GM23338 (cell line): ENCODE measurements at regions not wholly inside any gene's neighbourhood (a gene's known extent, or its start where the extent isn't known, plus 50 kb on each side); places are given as distances from the start of the nearest gene placed in this dataset.
A peak's percentile ranks its signal among the peaks of the same experiment; 100 is the strongest.

Experiments used
- ATAC-seq: fragments of 200-7000 bp; cut with Tn5 transposase; 3 replicates; pipeline ENCODE4 v1.9.1; 2020
- DNase-seq: peaks from one replicate; pipeline ENCODE4 v3.0.0-alpha.2; 2015; ENCODE audit warnings: low spot score
- H2AFZ ChIP-seq: fragments of 200-600 bp; sonication (generic); 2 replicates; pipeline ENCODE4 v1.8.0; 2016; ENCODE audit warnings: antibody characterized with exemption, mild to moderate bottlenecking, moderate library complexity
- H3F3A ChIP-seq: fragments of 200-600 bp; sonication (generic); replicated peaks from 2 replicates; pipeline ENCODE4 v1.8.0; 2017; ENCODE audit warnings: antibody characterized with exemption, mixed run types, low read depth
- H3K27ac ChIP-seq: fragments of 200-600 bp; sonication (generic); 2 replicates; pipeline ENCODE4 v1.6.1; 2016; ENCODE audit warnings: low read depth
- H3K27me3 ChIP-seq: fragments of 200-600 bp; sonication (generic); 2 replicates; pipeline ENCODE4 v1.8.0; 2016; ENCODE audit warnings: mild to moderate bottlenecking, mixed run types, moderate library complexity; ENCODE audit not compliant: insufficient read depth
- H3K36me3 ChIP-seq: fragments of 200-600 bp; sonication (generic); 2 replicates; pipeline ENCODE4 v1.8.0; 2016; ENCODE audit warnings: mild to moderate bottlenecking; ENCODE audit not compliant: insufficient read depth
- H3K4me1 ChIP-seq: fragments of 200-600 bp; sonication (generic); 2 replicates; pipeline ENCODE4 v1.8.0; 2016; ENCODE audit warnings: mild to moderate bottlenecking, moderate library complexity; ENCODE audit not compliant: insufficient read depth
- H3K4me2 ChIP-seq: fragments of 200-600 bp; sonication (generic); 2 replicates; pipeline ENCODE4 v1.7.1; 2017; ENCODE audit warnings: mixed run types
- H3K4me3 ChIP-seq: fragments of 200-600 bp; sonication (generic); 2 replicates; pipeline ENCODE4 v1.6.1; 2016; ENCODE audit warnings: mixed run types
- H3K79me2 ChIP-seq: fragments of 200-600 bp; sonication (generic); replicated peaks from 2 replicates; pipeline ENCODE4 v1.8.0; 2017; ENCODE audit warnings: mild to moderate bottlenecking; ENCODE audit not compliant: insufficient read depth
- H3K9me2 ChIP-seq: fragments of 200-600 bp; sonication (generic); 2 replicates; pipeline ENCODE4 v1.8.0; 2017; ENCODE audit not compliant: insufficient read depth
- H4K20me1 ChIP-seq: fragments of 200-600 bp; sonication (generic); replicated peaks from 2 replicates; pipeline ENCODE4 v1.8.0; 2017; ENCODE audit warnings: mild to moderate bottlenecking; ENCODE audit not compliant: insufficient read depth
- H3K27ac Mint-ChIP-seq: 2 replicates; pipeline ENCODE4 v1.8.0; 2020; ENCODE audit warnings: inconsistent platforms, mild to moderate bottlenecking, moderate library complexity, mixed read lengths
- H3K27me3 Mint-ChIP-seq: 3 replicates; pipeline ENCODE4 v1.8.0; 2022; ENCODE audit warnings: low read depth, mild to moderate bottlenecking, moderate library complexity, mixed read lengths, inconsistent platforms; ENCODE audit not compliant: insufficient read depth, poor library complexity
- H3K36me3 Mint-ChIP-seq: 3 replicates; pipeline ENCODE4 v1.8.0; 2021; ENCODE audit warnings: low read depth, mild to moderate bottlenecking, inconsistent platforms, moderate library complexity, mixed read lengths
- H3K4me1 Mint-ChIP-seq: 3 replicates; pipeline ENCODE4 v1.8.0; 2020; ENCODE audit warnings: mild to moderate bottlenecking, inconsistent platforms, mixed read lengths
- H3K4me3 Mint-ChIP-seq: 3 replicates; pipeline ENCODE4 v1.8.0; 2021; ENCODE audit warnings: moderate library complexity, mild to moderate bottlenecking, inconsistent platforms, mixed read lengths
- H3K9me3 Mint-ChIP-seq: 3 replicates; pipeline ENCODE4 v1.8.0; 2020; ENCODE audit warnings: moderate library complexity, mild to moderate bottlenecking, inconsistent platforms, mixed read lengths
- CREB1 ChIP-seq: fragments of 250-450 bp; sonication (Bioruptor Pico); IDR thresholded peaks from 2 replicates; pipeline ENCODE4 v1.5.0; 2020; ENCODE audit warnings: low read depth, mild to moderate bottlenecking, moderate library complexity
- EZH2phosphoT487 ChIP-seq: fragments of 200-600 bp; sonication (generic); IDR thresholded peaks from one replicate; pipeline ENCODE4 v1.8.1; 2018; ENCODE audit warnings: antibody characterized with exemption; ENCODE audit not compliant: unreplicated experiment
- JUNB ChIP-seq: IDR thresholded peaks from one replicate; pipeline ENCODE4 v1.6.1; 2016; ENCODE audit warnings: antibody characterized with exemption; ENCODE audit not compliant: unreplicated experiment
- NANOG ChIP-seq: IDR thresholded peaks from 2 replicates; pipeline ENCODE4 v1.6.1; 2016; ENCODE audit warnings: antibody characterized with exemption, borderline replicate concordance
- POLR2AphosphoS5 ChIP-seq: IDR thresholded peaks from 2 replicates; pipeline ENCODE4 v1.6.1; 2016; ENCODE audit warnings: antibody characterized with exemption, low read depth
- REST ChIP-seq: IDR thresholded peaks from one replicate; pipeline ENCODE4 v1.6.1; 2018; ENCODE audit warnings: antibody characterized with exemption; ENCODE audit not compliant: unreplicated experiment
- ZNF114 ChIP-seq: fragments of 250-450 bp; sonication (Bioruptor Pico); IDR thresholded peaks from 2 replicates; pipeline ENCODE4 v1.5.0; 2020; ENCODE audit warnings: mild to moderate bottlenecking, moderate library complexity
- ZNF462 ChIP-seq: fragments of 250-450 bp; sonication (Bioruptor Pico); IDR thresholded peaks from 2 replicates; pipeline ENCODE4 v1.5.0; 2020; ENCODE audit warnings: mild to moderate bottlenecking, moderate library complexity

- TF ChIP-seq ZNF462 (CRISPR knock-in tag) = no peak
Observed at GRCh38 chr13:48161530-48162179, 66.8 kb upstream of the MED4 start (continued).

- Histone ChIP-seq H3F3A (no peaks in the 10 kb centered on the region), H2AFZ (peak overlapping the region; percentile 59; the same call in 1 of the 2 replicates), H3K9me2 (0 out of 2 replicates have a peak, but pooled peaks cover 3% of the 10 kb centered on the region), H3K4me2 (no peak overlapping the region), H3K79me2 (no peaks in the 10 kb centered on the region), H3K4me3 (no peak overlapping the region), H4K20me1 (no peaks in the 10 kb centered on the region), H3K4me1 (peaks cover 20% of the 10 kb centered on the region), H3K27me3 (no peaks in the 10 kb centered on the region), H3K36me3 (no peaks in the 10 kb centered on the region), H3K27ac (no peak overlapping the region)
- H3K27ac Mint-ChIP-seq = peak overlapping the region; percentile 35; the same call in 1 of the 2 replicates
- no peaks in the 10 kb centered on the region for H3K9me3 Mint-ChIP-seq
- ATAC-seq = no peak
- H3K36me3 Mint-ChIP-seq = no peaks in the 10 kb centered on the region
- no peak overlapping the region for H3K4me3 Mint-ChIP-seq
- H3K4me1 Mint-ChIP-seq = peaks cover 39% of the 10 kb centered on the region
- H3K27me3 Mint-ChIP-seq = peaks cover 3% of the 10 kb centered on the region
- DNase-seq = no peak
- TF ChIP-seq REST = no peak
- TF ChIP-seq CREB1 (CRISPR knock-in tag) = no peak
- TF ChIP-seq NANOG = no peak
- TF ChIP-seq POLR2AphosphoS5 = no peak
- no peak for TF ChIP-seq JUNB
- TF ChIP-seq ZNF114 (CRISPR knock-in tag) = no peak
- no peak for TF ChIP-seq EZH2phosphoT487
Observed at GRCh38 chr13:48160606-48161278, 65.8 kb upstream of the MED4 start.
